ENCODE measurements at regions not wholly inside any gene's neighbourhood (a gene's known extent, or its start where the extent isn't known, plus 50 kb on each side); places are given as distances from the start of the nearest gene placed in this dataset.

DNA sequence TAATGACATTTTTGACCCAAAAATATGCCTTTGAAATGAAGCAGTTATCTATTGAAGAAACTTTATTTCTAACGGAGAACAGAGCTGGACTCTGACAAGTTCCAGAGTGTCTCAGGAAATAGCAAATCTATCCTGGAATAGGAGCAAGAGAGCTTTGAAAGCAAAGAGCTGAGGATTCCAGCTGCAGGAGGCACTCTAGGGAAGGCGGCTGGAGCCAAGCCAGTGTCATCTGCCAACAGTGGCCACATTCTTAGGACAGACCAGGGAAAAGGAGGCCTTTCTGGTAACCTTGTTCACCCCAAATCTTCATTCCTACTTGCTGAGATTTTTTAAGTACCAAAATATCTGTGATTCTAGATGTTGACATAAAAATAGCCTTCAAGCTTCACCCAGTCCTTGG, 493.5 kb upstream of the B3GAT1 start:
- TF ChIP-seq, protein P1, sequence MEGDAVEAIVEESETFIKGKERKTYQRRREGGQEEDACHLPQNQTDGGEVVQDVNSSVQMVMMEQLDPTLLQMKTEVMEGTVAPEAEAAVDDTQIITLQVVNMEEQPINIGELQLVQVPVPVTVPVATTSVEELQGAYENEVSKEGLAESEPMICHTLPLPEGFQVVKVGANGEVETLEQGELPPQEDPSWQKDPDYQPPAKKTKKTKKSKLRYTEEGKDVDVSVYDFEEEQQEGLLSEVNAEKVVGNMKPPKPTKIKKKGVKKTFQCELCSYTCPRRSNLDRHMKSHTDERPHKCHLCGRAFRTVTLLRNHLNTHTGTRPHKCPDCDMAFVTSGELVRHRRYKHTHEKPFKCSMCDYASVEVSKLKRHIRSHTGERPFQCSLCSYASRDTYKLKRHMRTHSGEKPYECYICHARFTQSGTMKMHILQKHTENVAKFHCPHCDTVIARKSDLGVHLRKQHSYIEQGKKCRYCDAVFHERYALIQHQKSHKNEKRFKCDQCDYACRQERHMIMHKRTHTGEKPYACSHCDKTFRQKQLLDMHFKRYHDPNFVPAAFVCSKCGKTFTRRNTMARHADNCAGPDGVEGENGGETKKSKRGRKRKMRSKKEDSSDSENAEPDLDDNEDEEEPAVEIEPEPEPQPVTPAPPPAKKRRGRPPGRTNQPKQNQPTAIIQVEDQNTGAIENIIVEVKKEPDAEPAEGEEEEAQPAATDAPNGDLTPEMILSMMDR (tag by site-specific recombination; IDR thresholded peaks at IDR 0.05), result no peak
- no peak for TF ChIP-seq ZNF558 (tag by site-specific recombination; IDR thresholded peaks at IDR 0.05)
- TF ChIP-seq HOXD13 (CRISPR knock-in tag; IDR thresholded peaks at IDR 0.05; ENCODE audit: borderline replicate concordance), result no peak
- no peak for TF ChIP-seq ZNF433 (tag by site-specific recombination; IDR thresholded peaks at IDR 0.05; ENCODE audit: low read depth)
- TF ChIP-seq, protein P2, sequence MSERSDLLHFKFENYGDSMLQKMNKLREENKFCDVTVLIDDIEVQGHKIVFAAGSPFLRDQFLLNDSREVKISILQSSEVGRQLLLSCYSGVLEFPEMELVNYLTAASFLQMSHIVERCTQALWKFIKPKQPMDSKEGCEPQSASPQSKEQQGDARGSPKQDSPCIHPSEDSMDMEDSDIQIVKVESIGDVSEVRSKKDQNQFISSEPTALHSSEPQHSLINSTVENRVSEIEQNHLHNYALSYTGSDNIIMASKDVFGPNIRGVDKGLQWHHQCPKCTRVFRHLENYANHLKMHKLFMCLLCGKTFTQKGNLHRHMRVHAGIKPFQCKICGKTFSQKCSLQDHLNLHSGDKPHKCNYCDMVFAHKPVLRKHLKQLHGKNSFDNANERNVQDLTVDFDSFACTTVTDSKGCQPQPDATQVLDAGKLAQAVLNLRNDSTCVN (tag by site-specific recombination; optimal IDR thresholded peaks at IDR 0.05), result no peak
- TF ChIP-seq, protein P3, sequence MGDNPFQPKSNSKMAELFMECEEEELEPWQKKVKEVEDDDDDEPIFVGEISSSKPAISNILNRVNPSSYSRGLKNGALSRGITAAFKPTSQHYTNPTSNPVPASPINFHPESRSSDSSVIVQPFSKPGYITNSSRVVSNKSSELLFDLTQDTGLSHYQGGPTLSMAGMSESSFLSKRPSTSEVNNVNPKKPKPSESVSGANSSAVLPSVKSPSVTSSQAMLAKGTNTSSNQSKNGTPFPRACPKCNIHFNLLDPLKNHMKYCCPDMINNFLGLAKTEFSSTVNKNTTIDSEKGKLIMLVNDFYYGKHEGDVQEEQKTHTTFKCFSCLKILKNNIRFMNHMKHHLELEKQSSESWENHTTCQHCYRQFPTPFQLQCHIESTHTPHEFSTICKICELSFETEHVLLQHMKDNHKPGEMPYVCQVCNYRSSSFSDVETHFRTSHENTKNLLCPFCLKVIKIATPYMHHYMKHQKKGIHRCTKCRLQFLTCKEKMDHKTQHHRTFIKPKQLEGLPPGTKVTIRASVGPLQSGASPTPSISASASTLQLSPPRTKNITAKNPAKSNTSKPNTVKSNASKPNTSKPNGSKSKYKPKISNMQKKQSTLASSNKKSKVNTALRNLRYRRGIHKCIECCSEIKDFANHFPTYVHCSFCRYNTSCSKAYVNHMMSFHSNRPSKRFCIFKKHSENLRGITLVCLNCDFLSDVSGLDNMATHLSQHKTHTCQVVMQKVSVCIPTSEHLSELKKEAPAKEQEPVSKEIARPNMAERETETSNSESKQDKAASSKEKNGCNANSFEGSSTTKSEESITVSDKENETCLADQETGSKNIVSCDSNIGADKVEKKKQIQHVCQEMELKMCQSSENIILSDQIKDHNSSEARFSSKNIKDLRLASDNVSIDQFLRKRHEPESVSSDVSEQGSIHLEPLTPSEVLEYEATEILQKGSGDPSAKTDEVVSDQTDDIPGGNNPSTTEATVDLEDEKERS (tag by site-specific recombination; IDR thresholded peaks at IDR 0.05), result no peak
- no peak for TF ChIP-seq ZSCAN23 (tag by site-specific recombination; IDR thresholded peaks at IDR 0.05)
- TF ChIP-seq, protein P4, sequence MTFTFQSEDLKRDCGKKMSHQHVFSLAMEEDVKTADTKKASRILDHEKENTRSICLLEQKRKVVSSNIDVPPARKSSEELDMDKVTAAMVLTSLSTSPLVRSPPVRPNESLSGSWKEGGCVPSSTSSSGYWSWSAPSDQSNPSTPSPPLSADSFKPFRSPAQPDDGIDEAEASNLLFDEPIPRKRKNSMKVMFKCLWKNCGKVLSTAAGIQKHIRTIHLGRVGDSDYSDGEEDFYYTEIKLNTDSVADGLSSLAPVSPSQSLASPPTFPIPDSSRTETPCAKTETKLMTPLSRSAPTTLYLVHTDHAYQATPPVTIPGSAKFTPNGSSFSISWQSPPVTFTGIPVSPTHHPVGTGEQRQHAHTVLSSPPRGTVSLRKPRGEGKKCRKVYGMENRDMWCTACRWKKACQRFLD (tag by site-specific recombination; IDR thresholded peaks at IDR 0.05), result no peak
- TF ChIP-seq ZNF747 (tag by site-specific recombination; IDR thresholded peaks at IDR 0.05), result no peak
- TF ChIP-seq, protein P5, sequence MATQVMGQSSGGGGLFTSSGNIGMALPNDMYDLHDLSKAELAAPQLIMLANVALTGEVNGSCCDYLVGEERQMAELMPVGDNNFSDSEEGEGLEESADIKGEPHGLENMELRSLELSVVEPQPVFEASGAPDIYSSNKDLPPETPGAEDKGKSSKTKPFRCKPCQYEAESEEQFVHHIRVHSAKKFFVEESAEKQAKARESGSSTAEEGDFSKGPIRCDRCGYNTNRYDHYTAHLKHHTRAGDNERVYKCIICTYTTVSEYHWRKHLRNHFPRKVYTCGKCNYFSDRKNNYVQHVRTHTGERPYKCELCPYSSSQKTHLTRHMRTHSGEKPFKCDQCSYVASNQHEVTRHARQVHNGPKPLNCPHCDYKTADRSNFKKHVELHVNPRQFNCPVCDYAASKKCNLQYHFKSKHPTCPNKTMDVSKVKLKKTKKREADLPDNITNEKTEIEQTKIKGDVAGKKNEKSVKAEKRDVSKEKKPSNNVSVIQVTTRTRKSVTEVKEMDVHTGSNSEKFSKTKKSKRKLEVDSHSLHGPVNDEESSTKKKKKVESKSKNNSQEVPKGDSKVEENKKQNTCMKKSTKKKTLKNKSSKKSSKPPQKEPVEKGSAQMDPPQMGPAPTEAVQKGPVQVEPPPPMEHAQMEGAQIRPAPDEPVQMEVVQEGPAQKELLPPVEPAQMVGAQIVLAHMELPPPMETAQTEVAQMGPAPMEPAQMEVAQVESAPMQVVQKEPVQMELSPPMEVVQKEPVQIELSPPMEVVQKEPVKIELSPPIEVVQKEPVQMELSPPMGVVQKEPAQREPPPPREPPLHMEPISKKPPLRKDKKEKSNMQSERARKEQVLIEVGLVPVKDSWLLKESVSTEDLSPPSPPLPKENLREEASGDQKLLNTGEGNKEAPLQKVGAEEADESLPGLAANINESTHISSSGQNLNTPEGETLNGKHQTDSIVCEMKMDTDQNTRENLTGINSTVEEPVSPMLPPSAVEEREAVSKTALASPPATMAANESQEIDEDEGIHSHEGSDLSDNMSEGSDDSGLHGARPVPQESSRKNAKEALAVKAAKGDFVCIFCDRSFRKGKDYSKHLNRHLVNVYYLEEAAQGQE (tag by site-specific recombination; IDR thresholded peaks at IDR 0.05), result no peak

Data from HEK293 (cell line).